ENCODE measurements at regions not wholly inside any gene's neighbourhood (a gene's known extent, or its start where the extent isn't known, plus 50 kb on each side); places are given as distances from the start of the nearest gene placed in this dataset.

GRCh38 chr1:234771642-234772344 is 161.8 kb upstream of the IRF2BP2 start:
- DNase-seq (ENCODE audit: low read depth, low spot score), result no peak
- TF ChIP-seq CTCF (IDR thresholded peaks at IDR 0.05 in 2 of 3, conservative IDR thresholded peaks at IDR 0.05 in 1 of 3; ENCODE audit: borderline replicate concordance in 1 of 3, insufficient read depth in 1 of 3, low read depth in 2 of 3, low read length in 2 of 3) (no peak), ZFX (IDR thresholded peaks at IDR 0.05) (no peak), SP1 (IDR thresholded peaks at IDR 0.05; ENCODE audit: low read depth) (no peak), EGR1 (IDR thresholded peaks at IDR 0.05; ENCODE audit: low read depth) (no peak)
- Histone ChIP-seq H2AFZ (ENCODE audit: low read depth, low read length, poor library complexity, severe bottlenecking) (no peak overlapping the region), H3K4me2 (ENCODE audit: low read length) (peak overlapping the region; percentile 59), H3K79me2 (ENCODE audit: insufficient read depth, low read length) (no peaks in the 10 kb centered on the region), H3K9me3 (ENCODE audit: control insufficient read depth in 1 of 2, insufficient read depth in 1 of 2, low read depth in 1 of 2, low read length in 2 of 2) (no peaks in the 10 kb centered on the region), H3K9me2 (ENCODE audit: insufficient read depth) (no peaks in the 10 kb centered on the region), H3K27ac (ENCODE audit: low read depth, low read length) (no peak overlapping the region), H3K9ac (ENCODE audit: low read length) (peak overlapping the region; percentile 32), H4K20me1 (ENCODE audit: insufficient read depth) (no peaks in the 10 kb centered on the region), H3K4me3 (replicated peaks in 1 of 2; ENCODE audit: low read depth in 1 of 2, low read length in 2 of 2) (no peak overlapping the region), H3K36me3 (ENCODE audit: control insufficient read depth in 1 of 2, insufficient read depth in 2 of 2, low read length in 2 of 2) (no peaks in the 10 kb centered on the region), H3K4me1 (ENCODE audit: control insufficient read depth in 1 of 2, insufficient read depth in 2 of 2, low read length in 2 of 2) (peaks cover 14 to 17% of the 10 kb centered on the region in 2 experiments), H3K27me3 (ENCODE audit: insufficient read depth, low read length) (peaks cover 39% of the 10 kb centered on the region; the same call in 1 of the 2 replicates)
- CTCF ChIA-PET, result no interaction called here
- POLR2A ChIA-PET, result interaction anchor here (0.9 kb wide), 1 partner anchor 48 kb away, joined by 3 read pairs; no protein-coding TSS in a partner anchor
- peak; percentile 30 for ATAC-seq
- RAD21 ChIA-PET (ENCODE audit: low non-redundant PET in 1 of 2, low total read pairs in 2 of 2, uncharacterized antibody in 2 of 2, unreplicated experiment in 2 of 2), result no interaction called here
- intact Hi-C loops (cut with micrococcal nuclease), result loop anchor here (5.0 kb wide), 1 partner anchor 159 kb away; the partner anchor contains the start of gene IRF2BP2
- no TSS peak for BruUV-seq (replicated peaks)

GRCh38 chr1:234770924-234771540 is 161.1 kb upstream of the IRF2BP2 start:
- POLR2A ChIA-PET, result interaction anchor here (0.9 kb wide), 1 partner anchor 47 kb away, joined by 3 read pairs; no protein-coding TSS in a partner anchor
- Histone ChIP-seq H3K36me3 (ENCODE audit: control insufficient read depth in 1 of 2, insufficient read depth in 2 of 2, low read length in 2 of 2) (no peaks in the 10 kb centered on the region), H3K4me3 (replicated peaks in 1 of 2; ENCODE audit: low read depth in 1 of 2, low read length in 2 of 2) (no peak overlapping the region), H3K9me2 (ENCODE audit: insufficient read depth) (no peaks in the 10 kb centered on the region), H3K9me3 (ENCODE audit: control insufficient read depth in 1 of 2, insufficient read depth in 1 of 2, low read depth in 1 of 2, low read length in 2 of 2) (no peaks in the 10 kb centered on the region), H2AFZ (ENCODE audit: low read depth, low read length, poor library complexity, severe bottlenecking) (no peak overlapping the region), H3K4me2 (ENCODE audit: low read length) (no peak overlapping the region), H3K9ac (ENCODE audit: low read length) (no peak overlapping the region), H3K79me2 (ENCODE audit: insufficient read depth, low read length) (no peaks in the 10 kb centered on the region), H3K27me3 (ENCODE audit: insufficient read depth, low read length) (peaks cover 35% of the 10 kb centered on the region; the same call in 1 of the 2 replicates), H4K20me1 (ENCODE audit: insufficient read depth) (no peaks in the 10 kb centered on the region), H3K27ac (ENCODE audit: low read depth, low read length) (no peak overlapping the region), H3K4me1 (ENCODE audit: control insufficient read depth in 1 of 2, insufficient read depth in 2 of 2, low read length in 2 of 2) (peaks cover 14 to 17% of the 10 kb centered on the region in 2 experiments)
- ATAC-seq, result no peak
- BruUV-seq (replicated peaks), result no TSS peak
- no peak for DNase-seq (ENCODE audit: low read depth, low spot score)
- RAD21 ChIA-PET (ENCODE audit: low non-redundant PET in 1 of 2, low total read pairs in 2 of 2, uncharacterized antibody in 2 of 2, unreplicated experiment in 2 of 2), result no interaction called here
- CTCF ChIA-PET, result no interaction called here
- intact Hi-C loops (cut with micrococcal nuclease), result loop anchor here (5.0 kb wide), 1 partner anchor 159 kb away; the partner anchor contains the start of gene IRF2BP2
- no peak for TF ChIP-seq TCF7L2 (IDR thresholded peaks at IDR 0.05; ENCODE audit: borderline replicate concordance, extremely low read depth, insufficient read depth, insufficient read length)
- TF ChIP-seq SRF (IDR thresholded peaks at IDR 0.05; ENCODE audit: low read depth), result no peak
- no peak for TF ChIP-seq SIN3A (IDR thresholded peaks at IDR 0.05; ENCODE audit: low read depth)
- TF ChIP-seq POLR2A (IDR thresholded peaks at IDR 0.05; ENCODE audit: borderline replicate concordance, extremely low read depth, insufficient read depth, insufficient read length), result no peak
- no peak for TF ChIP-seq REST (IDR thresholded peaks at IDR 0.05; ENCODE audit: low read depth)
- no peak for TF ChIP-seq SP1 (IDR thresholded peaks at IDR 0.05; ENCODE audit: low read depth)
- no peak for TF ChIP-seq EZH2 (IDR thresholded peaks at IDR 0.05)
